K562 (cell line): ENCODE measurements at regions not wholly inside any gene's neighbourhood (a gene's known extent, or its start where the extent isn't known, plus 50 kb on each side); places are given as distances from the start of the nearest gene placed in this dataset.

Source experiments
- ATAC-seq: fragments of 200-7000 bp; cut with Tn5 transposase; 3 replicates; pipeline ENCODE4 v1.9.1; 2020; ENCODE audit warnings: moderate library complexity
- BruUV-seq: library from RNA; stranded (reverse); fragments of 400-500 nt; replicated peaks from 2 replicates; lab custom pipeline; 2021; lab: Mats Ljungman, UMichigan
- CTCF ChIA-PET: fragments of 300-600 bp; formaldehyde crosslinking; extraction: SDS; loops from one replicate; lab custom pipeline; 2021; ENCODE audit warnings: low intra/inter-chr PET ratio; lab: Yijun Ruan, JAX
- POLR2A ChIA-PET: fragments of 300-600, 350-650 bp; sonication (Branson Sonifier 250); formaldehyde crosslinking; extraction: SDS; loops from one replicate; lab custom pipeline; 2021; ENCODE audit warnings: antibody characterized with exemption, inconsistent platforms; lab: Yijun Ruan, JAX
- DNase-seq, 4 experiments: peaks; one replicate each; pipeline versions ENCODE4 v3.0.0 to v3.0.0-alpha.2; 2011 to 2018; ENCODE audit warnings: low spot score in 3 of 4, mixed read lengths in 3 of 4; ENCODE audit errors: extremely low read depth in 1 of 4
- FAIRE-seq: peaks from 2 replicates; lab custom pipeline; 2011; peaks lifted over from hg19 to GRCh38; lab: Jason Lieb, UNC
- H2AFZ ChIP-seq: 2 replicates; pipeline ENCODE4 v1.6.0; 2011; ENCODE audit warnings: low read depth, low read length, control low read depth, inconsistent platforms
- H3K27ac ChIP-seq: fragments of 200-600 bp; 3 replicates; pipeline ENCODE4 v1.8.0; 2011; ENCODE audit warnings: low read depth, mild to moderate bottlenecking, control low read depth, inconsistent platforms, low read length, moderate library complexity, mixed read lengths; ENCODE audit errors: extremely low read depth
- H3K27me3 ChIP-seq, 2 experiments: fragments of 300-600 bp in 1 of 2; 2 replicates in 1 of 2; 3 replicates in 1 of 2; pipeline versions ENCODE4 v1.6.0 to v1.8.0; 2011; ENCODE audit warnings: inconsistent platforms in 2 of 2, low read length in 2 of 2, mild to moderate bottlenecking in 1 of 2, mixed read lengths in 1 of 2, moderate library complexity in 1 of 2; ENCODE audit not compliant: control insufficient read depth in 2 of 2, insufficient read depth in 2 of 2
- H3K36me3 ChIP-seq: fragments of 300-600 bp; 3 replicates; pipeline ENCODE4 v1.8.0; 2011; ENCODE audit warnings: mild to moderate bottlenecking, low read length, inconsistent platforms; ENCODE audit not compliant: control insufficient read depth, insufficient read depth
- H3K4me1 ChIP-seq, 2 experiments: fragments of 200-600 bp in 1 of 2; replicated peaks in 1 of 2; 2 replicates in 1 of 2; 3 replicates in 1 of 2; pipeline versions ENCODE4 v1.5.1 to v1.8.0; 2011; ENCODE audit warnings: inconsistent platforms in 2 of 2, low read length in 2 of 2, mild to moderate bottlenecking in 1 of 2, mixed read lengths in 1 of 2, moderate library complexity in 1 of 2; ENCODE audit not compliant: control insufficient read depth in 2 of 2, insufficient read depth in 2 of 2
- H3K4me2 ChIP-seq: 2 replicates; pipeline ENCODE4 v1.6.1; 2011; ENCODE audit warnings: low read length, control low read depth, inconsistent platforms, mixed read lengths; ENCODE audit not compliant: insufficient read depth
- H3K4me3 ChIP-seq: fragments of 200-600 bp; sonication (generic), shearing (Covaris generic); 2 replicates; pipeline ENCODE4 v1.5.1; 2016; ENCODE audit warnings: control low read depth, inconsistent platforms
- H3K79me2 ChIP-seq: fragments of 200-600 bp; 3 replicates; pipeline ENCODE4 v1.8.0; 2011; ENCODE audit warnings: low read length, inconsistent platforms; ENCODE audit not compliant: control insufficient read depth, insufficient read depth
- H3K9ac ChIP-seq, 2 experiments: 2 replicates each; pipeline versions ENCODE4 v1.6.0 to v1.6.1; 2011; ENCODE audit warnings: low read depth in 2 of 2, low read length in 2 of 2, control low read depth in 1 of 2, inconsistent platforms in 1 of 2, mild to moderate bottlenecking in 1 of 2, mixed read lengths in 1 of 2; ENCODE audit not compliant: insufficient read depth in 1 of 2
- H3K9me1 ChIP-seq: one replicate; pipeline ENCODE4 v1.6.0; 2011; ENCODE audit warnings: inconsistent platforms, mild to moderate bottlenecking, low read length, moderate library complexity; ENCODE audit not compliant: control insufficient read depth, insufficient read depth
- H3K9me3 ChIP-seq: replicated peaks from 2 replicates; pipeline ENCODE4 v1.5.1; 2011; ENCODE audit warnings: low read depth, low read length, inconsistent platforms; ENCODE audit not compliant: control insufficient read depth, insufficient read depth
- H4K20me1 ChIP-seq: replicated peaks from 2 replicates; pipeline ENCODE4 v1.6.1; 2011; ENCODE audit warnings: low read length, inconsistent platforms, mixed read lengths; ENCODE audit not compliant: control insufficient read depth, insufficient read depth
- ATF6 ChIP-seq: sonication (generic); formaldehyde crosslinking; IDR thresholded peaks from 2 replicates; pipeline ENCODE4 v1.4.0; 2020; ENCODE audit warnings: mild to moderate bottlenecking, missing genetic modification reagents
- C11orf30 ChIP-seq: fragments of 450-650 bp; IDR thresholded peaks from 2 replicates; pipeline ENCODE4 v1.6.1; 2016; ENCODE audit warnings: low read depth, mild to moderate bottlenecking
- CCNT2 ChIP-seq: IDR thresholded peaks from 2 replicates; pipeline ENCODE4 v1.6.1; 2011; ENCODE audit warnings: borderline replicate concordance, low read depth, mild to moderate bottlenecking, moderate library complexity, mixed read lengths, low read length; ENCODE audit not compliant: insufficient read length; ENCODE audit errors: extremely low read depth
- ELK1 ChIP-seq: sonication (generic); formaldehyde crosslinking; IDR thresholded peaks from 2 replicates; pipeline ENCODE4 v1.8.1; 2022; ENCODE audit warnings: missing genetic modification reagents
- GATAD2B ChIP-seq: fragments of 450-650 bp; IDR thresholded peaks from 2 replicates; pipeline ENCODE4 v1.6.1; 2017; ENCODE audit warnings: mild to moderate bottlenecking, borderline replicate concordance
- GMEB1 ChIP-seq: fragments of 250-450 bp; sonication (Bioruptor Pico); IDR thresholded peaks from 2 replicates; pipeline ENCODE4 v1.4.0; 2020; ENCODE audit warnings: mild to moderate bottlenecking
- HDGF ChIP-seq: fragments of 450-650 bp; IDR thresholded peaks from 2 replicates; pipeline ENCODE4 v1.6.1; 2016
- KLF1 ChIP-seq: fragments of 450-650 bp; IDR thresholded peaks from 2 replicates; pipeline ENCODE4 v1.6.1; 2016; ENCODE audit warnings: missing genetic modification characterization, missing compliant biosample characterization
- KLF13 ChIP-seq: fragments of 450-650 bp; IDR thresholded peaks from 2 replicates; pipeline ENCODE4 v1.6.1; 2016; ENCODE audit warnings: missing genetic modification characterization, low read depth, mild to moderate bottlenecking, missing compliant biosample characterization, moderate library complexity, borderline replicate concordance
- MCM5 ChIP-seq: fragments of 450-650 bp; IDR thresholded peaks from 2 replicates; pipeline ENCODE4 v1.6.1; 2016; ENCODE audit warnings: low read depth
- NR2C2 ChIP-seq, 2 experiments: fragments of 200-800 bp in 1 of 2; sonication (Bioruptor generic) in 1 of 2; sonication (generic) in 1 of 2; formaldehyde crosslinking in 1 of 2; IDR thresholded peaks; 2 replicates each; pipeline versions ENCODE4 v1.6.1 to v1.8.0; 2016 to 2022; ENCODE audit warnings: mild to moderate bottlenecking in 1 of 2, missing compliant biosample characterization in 1 of 2, missing genetic modification characterization in 1 of 2, missing genetic modification reagents in 1 of 2
- NRF1 ChIP-seq, 2 experiments: fragments of 450-650 bp; IDR thresholded peaks in 1 of 2; conservative IDR thresholded peaks in 1 of 2; 2 replicates each; pipeline ENCODE4 v1.6.1; 2014; ENCODE audit warnings: mild to moderate bottlenecking in 2 of 2
- SETDB1 ChIP-seq: IDR thresholded peaks from one replicate; pipeline ENCODE4 v1.6.1; 2012; ENCODE audit warnings: low read length, control low read depth, inconsistent platforms
- SRSF7 ChIP-seq: fragments of 200-400 bp; formaldehyde crosslinking; optimal IDR thresholded peaks from 2 replicates; pipeline ENCODE3; 2017; ENCODE audit warnings: mild to moderate bottlenecking, low read depth, low read length
- SUPT5H ChIP-seq: fragments of 450-650 bp; IDR thresholded peaks from 2 replicates; pipeline ENCODE4 v1.6.1; 2016
- WGBS: fragments of 100-300 bp; shearing (Covaris generic); methylation state at CpG from one replicate; pipeline ENCODE4 v1.1.6; 2016; ENCODE audit warnings: low coverage, mixed read lengths; ENCODE audit not compliant: insufficient coverage; ENCODE audit errors: missing lambda C conversion rate; 5-methylcytosine and 5-hydroxymethylcytosine counted together
- in situ Hi-C: fragments of 300-500 bp; cut with MboI; formaldehyde crosslinking; loops from 4 replicates; pipeline ENCODE4 v1.15.0; 2018; ENCODE audit warnings: inconsistent platforms, mixed read lengths
- intact Hi-C: fragments of 100-400 bp; cut with micrococcal nuclease; formaldehyde crosslinking; loops from 2 replicates; pipeline ENCODE4 v1.14.2; 2022

GRCh38 chr2:145258903-145259579 lies 739.1 kb upstream of the ZEB2 start:
- in situ Hi-C loops (no loop called here), intact Hi-C loops (no loop called here)
- Histone ChIP-seq H3K9me1 (no peaks in the 10 kb centered on the region), H3K36me3 (no peaks in the 10 kb centered on the region), H3K9me3 (no peaks in the 10 kb centered on the region), H3K27ac (no peak overlapping the region), H2AFZ (peak overlapping the region; percentile 40), H4K20me1 (no peaks in the 10 kb centered on the region), H3K4me1 (no peaks in the 10 kb centered on the region), H3K27me3 (no peaks in the 10 kb centered on the region), H3K4me2 (no peak overlapping the region), H3K79me2 (no peaks in the 10 kb centered on the region), H3K4me3 (no peak overlapping the region), H3K9ac (no peak overlapping the region)
- no peak for TF ChIP-seq NR2C2 (CRISPR knock-in tag; IDR thresholded peaks at IDR 0.05)
- TF ChIP-seq NR2C2 (tag; IDR thresholded peaks at IDR 0.05): no peak
- TF ChIP-seq SRSF7: no peak
- no peak for TF ChIP-seq MCM5
- TF ChIP-seq HDGF: no peak
- no peak for TF ChIP-seq CCNT2
- TF ChIP-seq SUPT5H: no peak
- no peak for TF ChIP-seq GATAD2B
- TF ChIP-seq C11orf30: no peak
- no peak for TF ChIP-seq KLF13
- no peak for TF ChIP-seq NRF1 (conservative IDR thresholded peaks at IDR 0.05 in 1 of 2, IDR thresholded peaks at IDR 0.05 in 1 of 2)
- TF ChIP-seq SETDB1: no peak
- no peak for TF ChIP-seq KLF1 (tag)
- TF ChIP-seq ATF6 (CRISPR knock-in tag): no peak
- TF ChIP-seq GMEB1: no peak
- TF ChIP-seq ELK1 (CRISPR knock-in tag): no peak
- ChIA-PET POLR2A (no interaction called here), CTCF (no interaction called here)
- no peak for DNase-seq
- ATAC-seq: no peak
- no TSS peak for BruUV-seq
- 57% methylated on average over 4 of the region's 5 CpGs for WGBS
- no peak for FAIRE-seq
